ENCODE measurements at regions not wholly inside any gene's neighbourhood (a gene's known extent, or its start where the extent isn't known, plus 50 kb on each side); places are given as distances from the start of the nearest gene placed in this dataset.
"Not testable (repeated sequence)": the region's sequence is repeated elsewhere in the genome, so short reads cannot be mapped to it uniquely, and the experiment has no call there.

- H3K27ac ChIP-seq = no peak overlapping the region
- H3K9me3 ChIP-seq = no peaks in the 10 kb centered on the region
- TF ChIP-seq, protein P1, sequence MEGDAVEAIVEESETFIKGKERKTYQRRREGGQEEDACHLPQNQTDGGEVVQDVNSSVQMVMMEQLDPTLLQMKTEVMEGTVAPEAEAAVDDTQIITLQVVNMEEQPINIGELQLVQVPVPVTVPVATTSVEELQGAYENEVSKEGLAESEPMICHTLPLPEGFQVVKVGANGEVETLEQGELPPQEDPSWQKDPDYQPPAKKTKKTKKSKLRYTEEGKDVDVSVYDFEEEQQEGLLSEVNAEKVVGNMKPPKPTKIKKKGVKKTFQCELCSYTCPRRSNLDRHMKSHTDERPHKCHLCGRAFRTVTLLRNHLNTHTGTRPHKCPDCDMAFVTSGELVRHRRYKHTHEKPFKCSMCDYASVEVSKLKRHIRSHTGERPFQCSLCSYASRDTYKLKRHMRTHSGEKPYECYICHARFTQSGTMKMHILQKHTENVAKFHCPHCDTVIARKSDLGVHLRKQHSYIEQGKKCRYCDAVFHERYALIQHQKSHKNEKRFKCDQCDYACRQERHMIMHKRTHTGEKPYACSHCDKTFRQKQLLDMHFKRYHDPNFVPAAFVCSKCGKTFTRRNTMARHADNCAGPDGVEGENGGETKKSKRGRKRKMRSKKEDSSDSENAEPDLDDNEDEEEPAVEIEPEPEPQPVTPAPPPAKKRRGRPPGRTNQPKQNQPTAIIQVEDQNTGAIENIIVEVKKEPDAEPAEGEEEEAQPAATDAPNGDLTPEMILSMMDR (IDR thresholded peaks at IDR 0.05) = no peak
- TF ChIP-seq POLR2A (IDR thresholded peaks at IDR 0.05) = no peak
- no peaks in the 10 kb centered on the region for H3K27me3 ChIP-seq
- H3K36me3 ChIP-seq = no peaks in the 10 kb centered on the region
- H3K4me1 ChIP-seq = no peaks in the 10 kb centered on the region
- intact Hi-C loops (cut with DNase I) = no loop called here
- DNase-seq (no peak), ATAC-seq (no peak)
- no peak overlapping the region for H3K4me3 ChIP-seq
Observed at GRCh38 chr7:89685287-89685686, 469.0 kb upstream of the STEAP1 start.

- Histone ChIP-seq H3K4me1 (no peaks in the 10 kb centered on the region), H3K27ac (no peak overlapping the region), H3K9me3 (no peaks in the 10 kb centered on the region), H3K4me3 (no peak overlapping the region), H3K27me3 (no peaks in the 10 kb centered on the region), H3K36me3 (no peaks in the 10 kb centered on the region)
- WGBS (ENCODE audit: insufficient coverage, low coverage, low lambda C conversion rate, missing lambda C conversion rate) = 77% methylated on average over 2 of the region's 2 CpGs
- ATAC-seq = no peak
- no peak for TF ChIP-seq POLR2A (IDR thresholded peaks at IDR 0.05)
- TF ChIP-seq, protein P1 (IDR thresholded peaks at IDR 0.05) = no peak
- intact Hi-C loops (cut with DNase I) = no loop called here
- no peak for DNase-seq
Observed at GRCh38 chr7:89687211-89687610, 467.1 kb upstream of the STEAP1 start.

DNA sequence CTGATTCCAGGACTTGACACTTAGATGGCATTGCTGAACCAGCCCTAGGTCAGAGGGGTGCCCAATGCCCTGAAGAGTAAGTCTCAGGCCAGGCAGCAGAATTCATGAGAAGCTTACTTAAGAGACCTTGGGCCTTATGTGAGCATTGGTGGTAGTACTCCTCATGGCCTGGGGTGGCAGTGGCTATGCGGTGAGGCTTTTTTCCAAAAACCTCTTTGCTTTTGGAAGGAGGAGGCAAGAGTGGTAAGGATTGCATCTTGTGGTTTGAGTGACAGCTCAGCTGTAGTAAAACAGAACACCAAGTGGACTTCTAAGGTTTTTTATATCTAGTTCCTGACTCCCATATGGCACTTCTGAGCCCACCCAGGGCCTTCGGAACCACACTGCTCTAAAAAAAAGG lies 459.0 kb upstream of the STEAP1 start:
- H3K36me3 ChIP-seq = no peaks in the 10 kb centered on the region
- no peak overlapping the region for H3K4me3 ChIP-seq
- no peak overlapping the region for H3K27ac ChIP-seq
- intact Hi-C loops (cut with DNase I) = no loop called here
- H3K27me3 ChIP-seq = no peaks in the 10 kb centered on the region
- 57% methylated on average over 1 of the region's 2 CpGs for WGBS (ENCODE audit: insufficient coverage, low coverage, low lambda C conversion rate, missing lambda C conversion rate)
- no peak for DNase-seq
- H3K4me1 ChIP-seq = no peaks in the 10 kb centered on the region
- H3K9me3 ChIP-seq = no peaks in the 10 kb centered on the region
- TF ChIP-seq, protein P1 (IDR thresholded peaks at IDR 0.05) = no peak
- TF ChIP-seq POLR2A (IDR thresholded peaks at IDR 0.05) = no peak
- ATAC-seq = no peak

DNA sequence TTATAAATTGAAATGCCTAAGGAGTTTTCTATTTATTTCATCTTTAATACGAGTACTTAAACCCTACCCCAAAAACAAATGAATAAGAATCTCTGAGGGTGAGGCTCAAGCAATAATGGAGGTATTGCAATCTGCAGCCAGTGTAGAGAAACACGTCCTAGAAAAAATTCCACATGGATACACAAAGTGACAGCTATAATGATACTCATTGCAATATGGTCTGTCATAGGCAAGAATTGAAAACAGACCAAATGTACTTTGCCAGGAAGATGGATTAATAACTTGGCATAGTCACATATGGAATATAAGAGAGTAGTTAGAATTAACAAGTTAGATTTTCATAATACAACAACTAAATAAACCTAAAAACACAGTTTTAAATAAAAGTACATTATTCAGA lies 440.1 kb upstream of the STEAP1 start:
- intact Hi-C loops (cut with DNase I) = no loop called here
- DNase-seq (no peak), ATAC-seq (no peak)
- no peaks in the 10 kb centered on the region for H3K9me3 ChIP-seq
- no peaks in the 10 kb centered on the region for H3K4me1 ChIP-seq
- H3K36me3 ChIP-seq = no peaks in the 10 kb centered on the region
- TF ChIP-seq POLR2A (IDR thresholded peaks at IDR 0.05) = no peak
- TF ChIP-seq, protein P1 (IDR thresholded peaks at IDR 0.05) = no peak
- H3K4me3 ChIP-seq = no peak overlapping the region
- H3K27me3 ChIP-seq = no peaks in the 10 kb centered on the region
- WGBS (ENCODE audit: insufficient coverage, low coverage, low lambda C conversion rate, missing lambda C conversion rate) = 47% methylated on average over 2 of the region's 2 CpGs
- H3K27ac ChIP-seq = no peak overlapping the region

DNA sequence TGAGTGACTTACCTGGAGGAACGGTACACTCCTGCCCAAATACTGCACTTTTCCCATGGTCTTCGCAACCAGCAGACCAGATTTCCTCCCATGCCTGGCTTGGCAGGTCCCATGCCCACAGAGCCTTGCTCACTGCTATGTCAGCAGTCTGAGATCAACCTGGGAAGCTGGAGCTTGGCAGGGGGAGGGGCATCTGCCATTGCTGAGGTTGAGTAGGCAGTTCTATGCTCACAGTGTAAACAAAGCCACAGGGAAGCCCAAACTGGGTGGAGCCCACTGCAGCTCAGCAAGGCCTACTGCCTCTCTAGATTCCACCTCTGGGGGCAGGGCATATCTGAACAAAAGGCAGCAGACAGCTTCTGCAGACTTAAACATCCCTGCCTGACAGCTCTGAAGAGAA lies 435.3 kb upstream of the STEAP1 start:
- intact Hi-C loops (cut with DNase I); H3K4me1 ChIP-seq; H3K4me3 ChIP-seq; H3K27ac ChIP-seq; DNase-seq; H3K27me3 ChIP-seq; ATAC-seq; H3K9me3 ChIP-seq; H3K36me3 ChIP-seq: not testable (repeated sequence)
- WGBS (ENCODE audit: insufficient coverage, low coverage, low lambda C conversion rate, missing lambda C conversion rate) = no CpG with 5 or more reads among the region's 2 CpGs

All from right lobe of liver (tissue), 6 donors.